ENCODE measurements at regions not wholly inside any gene's neighbourhood (a gene's known extent, or its start where the extent isn't known, plus 50 kb on each side); places are given as distances from the start of the nearest gene placed in this dataset.
"Not testable (repeated sequence)": the region's sequence is repeated elsewhere in the genome, so short reads cannot be mapped to it uniquely, and the experiment has no call there.

DNA sequence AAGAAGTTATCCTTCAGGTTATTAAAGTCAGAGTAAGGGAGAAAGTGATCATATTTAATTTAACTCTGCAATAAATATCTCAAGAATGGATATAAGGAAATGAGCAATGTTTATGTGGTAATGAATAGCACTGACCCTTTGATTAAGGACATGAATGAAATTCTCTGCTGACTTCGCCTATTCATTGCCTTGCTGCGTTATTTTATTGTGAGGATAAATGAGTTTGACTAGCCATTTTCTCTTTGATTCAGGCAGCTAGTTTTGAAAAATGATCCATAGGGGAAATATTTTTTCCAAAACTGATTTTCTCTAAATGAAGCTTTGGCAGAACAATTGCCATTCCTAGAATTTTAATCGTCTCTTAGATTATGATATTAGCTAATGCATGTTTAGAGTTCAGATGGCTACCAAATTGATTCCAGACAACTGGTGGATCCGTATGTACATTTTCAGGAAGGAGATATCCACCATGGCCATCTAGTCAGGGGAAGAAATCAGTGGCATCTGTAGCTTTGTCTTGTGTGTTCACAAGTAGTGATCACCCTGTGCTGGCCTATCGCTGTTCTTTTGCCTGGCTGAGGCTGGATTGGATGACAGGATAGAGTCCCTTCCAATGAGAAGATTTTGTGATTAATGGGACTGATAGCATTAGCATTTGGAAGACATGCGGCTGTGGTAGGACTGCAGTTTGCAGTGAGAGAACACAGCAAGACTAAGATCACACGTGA is 302.3 kb upstream of the RGS6 start:
- no peak for DNase-seq (ENCODE audit: low read depth, low spot score)

DNA sequence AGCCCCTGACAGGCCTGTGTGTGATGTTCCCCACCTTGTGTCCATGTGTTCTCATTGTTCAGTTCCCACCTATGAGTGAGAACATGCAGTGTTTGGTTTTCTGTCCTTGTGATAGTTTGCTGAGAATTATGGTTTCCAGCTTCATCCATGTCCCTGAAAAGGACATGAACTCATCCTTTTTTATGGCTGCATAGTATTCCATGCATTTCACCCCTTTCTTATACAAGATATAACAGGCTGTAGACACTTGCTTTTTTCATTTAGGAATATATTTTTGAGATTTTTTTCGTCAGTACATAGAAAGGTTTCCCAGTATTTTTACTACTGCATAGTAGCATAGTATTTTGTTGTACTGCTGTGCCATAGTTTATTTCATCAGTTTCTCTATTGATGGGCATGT is 301.2 kb upstream of the RGS6 start:
- DNase-seq (ENCODE audit: low read depth, low spot score) = not testable (repeated sequence)

DNA sequence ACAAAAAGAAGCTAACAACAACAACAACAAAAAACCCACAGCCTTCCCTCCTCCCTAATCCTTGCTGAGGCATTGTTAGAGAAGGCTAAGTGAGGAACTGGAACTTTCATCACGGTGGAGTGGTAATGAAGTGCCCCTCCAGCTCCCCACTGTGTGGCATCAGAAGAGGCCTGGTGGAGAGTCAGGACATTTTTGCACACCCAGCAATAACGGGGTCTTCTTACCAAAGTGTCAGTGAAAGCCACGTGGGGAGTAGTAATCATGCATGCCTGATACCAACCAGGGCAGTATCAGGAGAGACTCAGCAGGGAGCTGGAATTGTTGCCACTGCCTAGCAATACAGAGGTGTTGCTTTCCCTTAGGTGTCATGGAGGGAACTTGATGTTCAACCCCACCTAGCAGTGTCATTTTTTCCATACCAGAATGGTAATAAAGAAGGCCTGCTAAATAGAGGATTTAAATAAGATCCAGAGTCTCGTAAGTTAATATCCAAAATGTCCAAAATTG is 299.7 kb upstream of the RGS6 start:
- DNase-seq (ENCODE audit: low read depth, low spot score) = no peak

DNA sequence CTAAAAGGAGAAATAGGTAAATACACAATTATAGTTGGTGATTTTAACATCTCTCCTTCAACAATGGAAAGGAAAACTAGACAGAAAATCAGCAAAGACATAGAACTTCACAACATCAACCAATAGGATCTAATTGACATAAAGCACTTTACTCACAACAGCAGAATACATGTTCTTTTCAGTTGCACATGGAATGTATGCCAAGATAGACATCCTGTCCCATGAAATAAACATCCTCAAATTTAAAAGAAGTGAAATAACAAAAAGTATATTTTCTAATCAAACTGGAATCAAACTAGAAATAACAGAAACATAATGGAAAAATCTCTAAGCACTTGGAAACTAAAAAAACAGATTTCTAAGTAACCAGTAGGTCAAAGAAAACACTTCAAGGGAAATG is 296.2 kb upstream of the RGS6 start:
- DNase-seq (ENCODE audit: low read depth, low spot score) = no peak

DNA sequence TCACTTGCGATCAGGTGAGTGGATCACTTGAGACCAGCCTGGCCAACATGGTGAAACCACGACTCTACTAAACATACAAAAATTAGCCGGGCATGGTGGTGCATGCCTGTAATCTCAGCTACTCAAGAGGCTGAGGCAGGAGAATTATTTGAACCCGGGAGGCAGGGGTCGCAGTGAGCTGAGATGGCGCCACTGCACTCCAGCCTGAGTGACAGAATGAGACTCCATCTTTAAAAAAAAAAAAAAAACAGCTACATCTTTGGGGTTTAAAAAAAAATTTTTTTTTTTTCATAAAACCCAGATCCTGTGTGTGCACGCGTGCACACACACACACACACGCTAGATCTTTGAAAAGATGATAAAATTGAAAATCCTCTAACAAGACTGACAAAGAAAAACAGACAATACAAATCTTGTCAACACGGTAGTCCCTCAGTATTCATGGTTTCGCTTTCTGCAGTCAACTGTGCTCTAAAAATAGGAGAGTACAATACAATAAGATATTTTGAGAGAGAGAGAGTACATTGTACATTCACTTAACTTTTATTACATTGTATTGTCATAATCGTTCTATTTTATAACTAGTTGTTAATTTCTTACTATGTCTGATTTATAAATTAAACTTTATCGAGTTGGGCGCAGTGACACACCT is 295.3 kb upstream of the RGS6 start:
- no peak for DNase-seq (ENCODE audit: low read depth, low spot score)

DNA sequence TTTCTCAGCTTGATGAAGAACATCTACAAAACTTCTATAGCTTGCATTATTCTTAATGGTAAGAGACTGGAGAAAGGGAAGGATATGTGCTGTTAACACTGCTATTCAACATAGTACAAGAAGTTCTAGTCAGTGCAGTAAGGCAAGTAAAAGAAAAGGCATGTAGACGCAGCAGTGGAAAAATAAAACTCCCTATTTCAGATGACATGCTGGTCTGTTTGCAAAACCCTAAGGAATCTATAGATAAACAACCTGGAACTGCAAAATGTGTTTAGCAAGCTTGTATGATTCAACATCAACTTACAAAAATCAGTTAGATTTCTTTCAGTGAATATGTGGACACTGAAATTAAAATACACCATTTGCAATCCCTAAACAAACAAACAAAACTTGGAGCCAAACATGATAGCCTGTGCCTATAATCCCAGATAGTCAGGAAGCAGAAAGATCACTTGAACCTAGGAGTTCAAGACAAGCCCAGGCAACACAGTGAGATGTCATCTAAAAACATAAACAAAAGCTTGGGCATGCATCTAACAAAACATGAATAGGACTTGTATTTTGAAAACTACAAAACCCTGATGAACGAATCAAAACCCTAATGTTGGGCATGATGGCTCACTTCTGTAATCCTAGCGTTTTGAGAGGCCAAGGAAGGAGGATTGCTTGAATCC is 293.6 kb upstream of the RGS6 start:
- DNase-seq (ENCODE audit: low read depth, low spot score) = peak; percentile 50

DNA sequence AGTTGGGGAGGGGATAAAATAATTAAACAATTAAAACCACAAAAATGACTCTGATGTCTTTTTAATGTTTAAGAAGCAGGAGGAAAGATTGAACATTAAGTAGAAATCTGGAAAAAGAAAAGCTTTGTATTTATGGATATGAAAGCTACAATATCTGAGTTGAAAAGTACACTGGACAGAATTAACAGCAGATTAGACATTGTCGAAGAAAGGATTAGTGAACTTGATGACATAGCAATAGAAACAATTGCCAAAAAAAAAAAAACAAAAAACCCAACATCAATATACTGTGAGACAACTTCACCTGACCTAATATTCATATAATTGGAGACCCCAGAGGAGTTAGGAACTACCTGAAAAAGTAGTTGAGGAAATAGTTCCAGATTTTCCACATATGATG is 289.5 kb upstream of the RGS6 start:
- no peak for DNase-seq (ENCODE audit: low read depth, low spot score)

DNA sequence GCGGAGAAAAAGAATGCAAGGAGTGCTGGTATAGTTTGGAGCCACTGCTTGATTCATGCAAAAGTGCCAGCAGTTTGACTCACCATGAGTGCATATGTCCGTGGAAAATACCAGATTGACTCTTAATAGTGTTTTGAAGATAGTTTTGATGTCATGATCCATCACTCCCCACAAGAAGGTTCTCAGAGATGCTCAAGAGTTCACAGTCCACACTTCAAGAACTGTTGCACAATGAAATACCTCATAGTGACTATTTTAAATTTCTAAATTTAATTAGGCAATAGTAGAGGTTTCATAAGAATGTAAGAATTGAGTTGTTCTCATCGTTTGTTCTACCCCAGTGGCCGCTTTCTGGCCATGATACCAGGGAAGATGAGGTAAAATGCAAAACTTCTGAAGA is 286.6 kb upstream of the RGS6 start:
- DNase-seq (ENCODE audit: low read depth, low spot score) = no peak

DNA sequence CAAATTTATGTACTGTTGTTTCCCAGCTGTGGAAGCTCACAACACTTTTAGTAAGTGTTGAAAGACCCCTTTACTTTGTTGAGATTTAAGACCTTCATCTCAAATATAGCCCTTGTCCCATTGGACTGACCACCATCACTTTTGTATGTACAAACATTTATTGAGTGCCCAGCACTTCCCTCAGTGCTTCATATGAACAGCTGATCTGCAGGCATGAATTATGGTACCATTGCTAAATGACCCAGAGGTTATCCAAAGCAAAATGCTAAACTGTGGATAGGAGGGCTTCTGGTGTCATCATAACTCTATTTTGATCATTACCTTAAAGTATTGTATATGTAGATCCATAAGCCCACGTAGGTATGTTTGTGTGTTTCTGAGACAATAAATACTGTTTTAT is 285.7 kb upstream of the RGS6 start:
- DNase-seq (ENCODE audit: low read depth, low spot score) = no peak

DNA sequence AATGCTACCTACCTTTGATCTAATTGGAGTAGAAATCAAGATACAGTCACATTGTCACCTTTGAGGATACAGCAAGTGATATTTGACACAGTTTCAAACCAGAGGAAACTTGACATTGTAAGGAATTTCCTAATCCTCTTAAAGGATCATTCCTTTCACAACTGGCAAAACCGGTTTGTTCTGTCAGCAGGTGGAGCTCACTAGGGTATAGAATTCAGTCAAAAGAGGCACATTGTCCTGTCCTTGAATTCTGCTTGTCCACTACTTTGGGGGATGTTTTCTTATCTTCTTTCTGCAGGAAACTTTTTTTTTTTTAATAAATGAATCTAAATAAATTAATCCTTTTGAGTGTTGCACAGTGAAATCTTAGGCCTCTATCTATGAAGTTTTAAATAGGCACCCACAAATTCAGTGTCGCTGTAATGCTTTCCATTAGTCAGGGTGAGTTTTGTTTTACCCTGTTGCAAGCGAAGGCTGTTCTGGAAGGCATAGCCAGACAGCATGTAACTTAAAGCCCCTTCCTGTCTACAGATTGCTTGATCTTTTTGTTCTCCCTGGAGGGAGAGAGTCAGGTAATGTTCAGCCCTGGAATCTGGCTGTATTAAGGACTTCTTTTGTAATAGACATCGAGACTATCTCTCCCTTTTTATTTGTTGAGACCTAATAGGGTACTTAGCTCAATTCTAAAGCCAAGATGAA is 285.0 kb upstream of the RGS6 start:
- DNase-seq (ENCODE audit: low read depth, low spot score) = no peak

DNA sequence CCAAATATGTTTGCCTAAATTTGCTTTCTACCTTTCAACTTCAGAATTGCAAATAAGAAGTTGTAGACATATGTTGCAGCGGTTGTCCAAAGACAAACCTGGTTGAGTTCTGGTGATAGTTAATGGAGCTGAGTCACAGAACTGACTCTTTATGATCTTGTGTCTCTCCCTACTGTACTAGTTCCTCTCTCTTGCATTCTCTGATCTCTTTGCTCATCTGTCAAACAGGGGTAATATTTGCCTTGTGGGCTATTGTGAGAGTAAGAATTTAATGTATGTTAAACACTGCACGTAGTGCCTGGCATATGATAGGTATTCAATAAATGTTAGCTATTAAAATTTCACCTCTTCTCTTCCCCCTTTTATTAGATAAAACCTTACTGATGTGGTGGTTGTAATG is 283.5 kb upstream of the RGS6 start:
- DNase-seq (ENCODE audit: low read depth, low spot score) = no peak

DNA sequence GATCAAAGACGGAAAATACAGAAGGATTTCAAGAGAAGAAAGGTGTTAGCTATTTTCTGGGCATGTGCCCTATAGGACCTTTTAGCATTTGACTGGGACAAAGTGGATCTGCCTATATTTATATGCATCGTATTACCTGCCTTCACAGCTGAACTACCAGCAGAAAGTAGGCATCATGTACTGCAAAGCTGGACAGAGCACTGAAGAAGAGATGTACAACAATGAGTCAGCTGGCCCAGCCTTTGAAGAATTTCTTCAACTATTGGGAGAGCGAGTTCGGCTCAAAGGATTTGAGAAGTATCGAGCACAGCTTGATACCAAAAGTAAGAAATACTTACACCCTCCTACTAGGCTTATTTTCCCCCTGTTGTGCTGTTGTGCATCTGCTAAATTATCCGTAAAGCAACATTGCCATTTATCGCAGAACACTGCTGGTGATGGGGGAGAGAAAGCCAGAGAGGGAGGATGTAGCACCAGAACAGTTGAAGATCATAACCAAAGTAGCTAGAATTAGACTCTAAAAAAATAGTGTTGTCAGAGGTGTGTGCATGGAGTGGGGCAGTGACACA is 282.0 kb upstream of the RGS6 start:
- no peak for DNase-seq (ENCODE audit: low read depth, low spot score)

DNA sequence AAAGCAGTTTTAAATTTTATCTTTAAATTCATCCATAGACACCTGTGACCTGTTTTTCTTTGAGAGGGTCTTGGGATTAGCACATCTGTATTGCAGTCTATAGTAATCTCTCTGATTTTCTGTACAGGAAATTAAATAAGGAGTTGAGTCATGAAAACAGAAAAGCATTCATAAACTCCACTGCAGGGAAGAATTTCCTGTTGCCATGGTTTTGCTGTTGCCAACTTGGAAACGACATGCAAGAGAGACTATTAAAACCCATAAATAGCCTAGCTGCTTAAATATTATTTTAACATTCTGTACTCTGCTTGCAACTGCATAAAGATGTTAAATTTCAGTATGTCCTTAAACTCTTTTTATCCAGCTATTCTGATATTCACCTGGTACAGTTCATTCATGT is 281.0 kb upstream of the RGS6 start:
- peak; percentile 48 for DNase-seq (ENCODE audit: low read depth, low spot score)

DNA sequence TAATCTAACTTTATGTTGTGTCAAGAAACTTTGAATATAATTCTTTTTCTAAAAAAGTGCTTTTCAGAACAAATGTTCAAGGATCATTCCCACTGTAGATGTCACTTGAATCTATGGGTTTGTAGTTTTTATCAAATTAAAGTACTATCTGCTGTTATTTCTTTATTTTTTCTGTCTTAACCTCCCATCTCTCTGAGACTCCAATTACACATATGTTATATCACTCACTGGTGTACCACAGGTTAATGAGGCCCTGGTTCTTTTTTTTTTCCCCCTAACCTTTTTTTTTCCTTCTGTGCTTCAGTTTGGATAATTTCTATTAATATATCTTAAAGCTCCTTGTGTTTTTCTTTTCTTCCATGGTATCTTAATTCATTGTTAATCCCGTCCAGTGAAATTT is 279.9 kb upstream of the RGS6 start:
- no peak for DNase-seq (ENCODE audit: low read depth, low spot score)

DNA sequence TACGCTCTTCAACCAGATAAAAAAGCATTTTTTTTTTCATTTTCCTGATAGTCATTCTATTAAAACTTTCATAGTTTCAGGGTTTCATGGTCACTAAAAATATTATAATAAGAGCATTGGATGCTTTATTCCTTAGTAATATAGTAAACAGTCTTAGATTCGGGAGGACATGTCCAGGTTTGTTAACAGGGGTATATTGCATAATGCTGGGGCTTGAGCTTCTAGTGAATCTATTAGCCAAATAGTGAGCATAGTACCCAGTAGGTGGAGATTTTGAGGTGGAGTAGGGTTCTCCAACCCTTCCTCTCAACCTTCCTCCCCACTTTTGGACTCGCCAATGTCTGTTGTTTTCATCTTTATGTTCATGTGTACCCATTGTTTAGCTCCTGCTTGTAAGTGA is 277.4 kb upstream of the RGS6 start:
- no peak for DNase-seq (ENCODE audit: low read depth, low spot score)

DNA sequence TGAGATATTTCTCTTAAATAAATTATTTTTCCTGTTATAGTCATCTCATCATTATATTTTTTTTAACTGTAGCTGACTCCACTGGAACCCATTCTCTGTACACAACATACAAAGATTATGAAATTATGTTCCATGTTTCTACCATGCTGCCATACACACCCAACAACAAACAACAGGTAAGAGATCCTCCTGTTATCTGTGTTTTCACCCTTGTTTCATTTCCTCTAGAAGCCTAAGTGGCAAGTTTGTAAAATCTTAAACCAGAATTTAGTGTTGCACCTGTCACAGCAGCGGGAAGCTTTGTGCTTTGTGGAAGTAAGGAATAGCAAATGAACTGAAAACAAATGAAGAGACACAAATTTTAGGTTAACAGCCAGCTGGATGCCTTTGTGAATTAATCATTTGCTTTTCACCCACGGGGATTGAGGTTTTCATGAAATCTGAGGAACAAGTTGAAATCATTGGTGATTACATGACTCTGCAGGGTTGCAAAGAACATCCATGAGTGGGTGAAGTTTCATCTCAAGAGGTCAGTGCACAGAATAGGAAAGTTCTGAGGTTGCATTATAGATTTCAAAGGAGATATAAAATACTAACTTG is 273.9 kb upstream of the RGS6 start:
- no peak for DNase-seq (ENCODE audit: low read depth, low spot score)

DNA sequence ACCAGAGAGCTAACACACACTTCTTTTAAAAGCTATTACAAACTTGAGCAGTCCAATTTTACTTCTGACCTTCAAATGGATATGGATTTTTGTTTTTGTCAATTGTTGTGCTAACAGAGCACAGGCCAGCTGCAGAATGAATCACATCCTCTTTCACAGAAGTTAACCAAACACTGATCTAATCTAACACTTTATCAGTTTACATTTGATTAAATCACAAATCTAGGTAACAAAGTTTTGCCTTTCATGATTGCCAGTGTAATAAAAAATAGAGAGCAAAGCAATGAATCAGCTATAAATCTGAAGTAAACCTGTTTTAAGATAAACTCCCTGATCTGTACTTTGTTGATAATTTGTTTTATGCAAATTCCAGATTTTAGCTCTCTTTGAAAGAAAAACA is 273.1 kb upstream of the RGS6 start:
- DNase-seq (ENCODE audit: low read depth, low spot score) = no peak

DNA sequence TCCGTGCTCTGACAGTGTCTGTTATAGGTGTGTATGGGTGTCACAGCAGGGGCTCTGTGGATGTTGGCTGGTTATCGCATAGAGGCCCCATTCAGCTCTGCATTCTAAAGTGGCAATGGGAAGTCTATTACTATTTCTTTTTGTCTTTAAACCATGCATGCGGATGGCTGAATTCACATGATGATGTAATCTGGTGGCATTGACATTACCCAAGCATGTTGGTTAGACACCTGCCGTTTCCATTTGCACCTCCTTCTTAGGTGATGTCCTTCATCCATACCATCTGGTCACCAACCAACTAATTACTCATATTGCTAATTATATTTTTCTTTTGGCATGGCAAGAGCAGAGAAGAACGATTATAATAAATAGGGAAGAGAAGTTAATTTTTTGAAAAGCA is 270.8 kb upstream of the RGS6 start:
- no peak for DNase-seq (ENCODE audit: low read depth, low spot score)

DNA sequence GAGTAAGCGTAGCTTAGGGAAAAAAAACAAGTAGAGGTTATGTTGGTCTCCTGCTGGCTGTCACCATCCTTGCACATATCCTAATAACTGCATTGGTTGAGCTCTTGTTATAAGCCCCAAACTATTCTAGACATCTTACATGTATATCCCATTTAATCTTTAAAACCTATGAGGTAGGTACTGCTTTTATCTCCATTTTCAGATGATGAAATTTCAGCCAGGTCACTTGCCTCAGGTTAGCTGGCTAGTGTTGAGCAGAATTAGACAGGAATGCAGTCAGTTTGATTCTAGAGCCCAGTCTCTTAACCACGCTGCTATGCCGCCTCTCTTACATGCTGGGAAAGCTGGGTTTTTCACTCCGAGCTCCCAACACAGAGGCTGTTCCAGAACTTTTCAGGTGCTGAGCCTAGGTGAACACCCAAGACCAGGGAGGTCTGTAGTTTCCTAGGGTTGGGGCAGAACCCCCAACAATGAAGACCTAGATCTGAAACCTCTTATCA is 269.9 kb upstream of the RGS6 start:
- DNase-seq (ENCODE audit: low read depth, low spot score) = no peak

DNA sequence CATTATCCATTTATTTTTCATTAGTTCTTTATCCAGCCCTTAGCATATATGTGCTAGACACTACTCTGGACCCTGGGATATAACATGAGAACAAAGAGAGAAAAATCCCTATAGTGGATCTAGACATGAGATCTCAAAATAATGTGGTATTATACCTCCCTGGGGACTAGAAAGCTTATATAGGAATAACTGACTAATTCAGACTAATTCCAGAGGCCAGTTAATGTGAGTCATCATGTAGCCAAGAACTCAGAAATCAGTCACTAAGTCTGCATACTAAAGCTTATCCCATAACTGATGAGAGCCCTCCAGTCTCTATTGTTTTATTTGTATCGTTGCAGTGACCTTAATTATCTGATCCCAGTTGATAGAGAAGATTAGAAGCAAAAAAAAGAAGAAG is 267.1 kb upstream of the RGS6 start:
- DNase-seq (ENCODE audit: low read depth, low spot score) = no peak

DNA sequence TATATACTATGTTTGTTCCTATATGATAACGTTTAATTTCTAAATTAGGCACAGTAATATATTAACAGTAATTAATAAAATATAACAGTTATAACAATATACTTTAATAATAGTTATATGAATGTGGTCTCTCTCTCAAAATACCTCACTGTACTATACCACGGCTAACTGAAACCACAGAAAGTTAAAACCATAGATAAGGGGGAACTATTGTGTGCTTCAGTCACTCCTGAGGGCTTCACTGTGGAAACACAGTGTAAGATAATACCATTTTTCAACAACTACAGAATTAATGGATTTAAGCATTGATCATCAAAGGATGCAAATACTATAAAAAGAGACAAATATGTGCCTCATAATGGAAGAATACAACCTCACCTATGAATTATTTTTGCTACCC is 266.4 kb upstream of the RGS6 start:
- no peak for DNase-seq (ENCODE audit: low read depth, low spot score)
